Suppressor macrophage (primary cell): ENCODE measurements at regions not wholly inside any gene's neighbourhood (a gene's known extent, or its start where the extent isn't known, plus 50 kb on each side); places are given as distances from the start of the nearest gene placed in this dataset.
A peak's percentile ranks its signal among the peaks of the same experiment; 100 is the strongest.

Experiments
- DNase-seq, 4 experiments: peaks; one replicate each; pipeline ENCODE4 v3.0.0-alpha.2; 2020 to 2022

- DNase-seq = peak in 2 of 4 experiments; percentile 11 to 28
These were observed 57.4 kb upstream of the PSMF1 start for GRCh38 chr20:1060985-1061384.

- DNase-seq = no peak
These were observed 56.7 kb upstream of the PSMF1 start for GRCh38 chr20:1061484-1062221.

GRCh38 chr20:1062334-1063010 lies 55.9 kb upstream of the PSMF1 start:
- DNase-seq = no peak
